Suprapubic skin (tissue), 4 donors: ENCODE measurements at regions not wholly inside any gene's neighbourhood (a gene's known extent, or its start where the extent isn't known, plus 50 kb on each side); places are given as distances from the start of the nearest gene placed in this dataset.

Experiments used
- EP300 ChIP-seq: sonication (generic); formaldehyde crosslinking; IDR thresholded peaks from one replicate; pipeline ENCODE4 v1.6.1; 2017; ENCODE audit warnings: antibody characterized with exemption
- POLR2A ChIP-seq, 2 donors: fragments of 450-650 bp; IDR thresholded peaks; one replicate each; pipeline ENCODE4 v1.6.1; 2017; ENCODE audit warnings: antibody characterized with exemption in 2 of 2, mild to moderate bottlenecking in 2 of 2, moderate library complexity in 2 of 2
- POLR2AphosphoS5 ChIP-seq, 3 donors: sonication (generic); formaldehyde crosslinking; IDR thresholded peaks; one replicate each; pipeline ENCODE4 v1.6.1; 2017; ENCODE audit warnings: antibody characterized with exemption in 3 of 3
- TF ChIP-seq, protein P1 (sequence below), 2 donors: fragments of 200-600 bp in 1 of 2; fragments of 450-650 bp in 1 of 2; sonication (generic) in 1 of 2; IDR thresholded peaks; one replicate each; pipeline ENCODE4 v1.5.1; 2016 to 2019; ENCODE audit warnings: antibody characterized with exemption in 2 of 2, mild to moderate bottlenecking in 1 of 2, moderate library complexity in 1 of 2

- TF ChIP-seq, protein P1, sequence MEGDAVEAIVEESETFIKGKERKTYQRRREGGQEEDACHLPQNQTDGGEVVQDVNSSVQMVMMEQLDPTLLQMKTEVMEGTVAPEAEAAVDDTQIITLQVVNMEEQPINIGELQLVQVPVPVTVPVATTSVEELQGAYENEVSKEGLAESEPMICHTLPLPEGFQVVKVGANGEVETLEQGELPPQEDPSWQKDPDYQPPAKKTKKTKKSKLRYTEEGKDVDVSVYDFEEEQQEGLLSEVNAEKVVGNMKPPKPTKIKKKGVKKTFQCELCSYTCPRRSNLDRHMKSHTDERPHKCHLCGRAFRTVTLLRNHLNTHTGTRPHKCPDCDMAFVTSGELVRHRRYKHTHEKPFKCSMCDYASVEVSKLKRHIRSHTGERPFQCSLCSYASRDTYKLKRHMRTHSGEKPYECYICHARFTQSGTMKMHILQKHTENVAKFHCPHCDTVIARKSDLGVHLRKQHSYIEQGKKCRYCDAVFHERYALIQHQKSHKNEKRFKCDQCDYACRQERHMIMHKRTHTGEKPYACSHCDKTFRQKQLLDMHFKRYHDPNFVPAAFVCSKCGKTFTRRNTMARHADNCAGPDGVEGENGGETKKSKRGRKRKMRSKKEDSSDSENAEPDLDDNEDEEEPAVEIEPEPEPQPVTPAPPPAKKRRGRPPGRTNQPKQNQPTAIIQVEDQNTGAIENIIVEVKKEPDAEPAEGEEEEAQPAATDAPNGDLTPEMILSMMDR (IDR thresholded peaks at IDR 0.05): no peak
- TF ChIP-seq POLR2A (IDR thresholded peaks at IDR 0.05) (no peak), POLR2AphosphoS5 (IDR thresholded peaks at IDR 0.05) (no peak), EP300 (no peak)
Measured at GRCh38 chr13:83485101-83485500, 397.2 kb downstream of the SLITRK1 start.
